GM10847 (cell line): ENCODE measurements at regions not wholly inside any gene's neighbourhood (a gene's known extent, or its start where the extent isn't known, plus 50 kb on each side); places are given as distances from the start of the nearest gene placed in this dataset.

Experiments
- POLR2A ChIP-seq: IDR thresholded peaks from 2 replicates; pipeline ENCODE4 v1.6.1; 2011; ENCODE audit not compliant: insufficient read length; ENCODE audit errors: extremely low read depth

DNA sequence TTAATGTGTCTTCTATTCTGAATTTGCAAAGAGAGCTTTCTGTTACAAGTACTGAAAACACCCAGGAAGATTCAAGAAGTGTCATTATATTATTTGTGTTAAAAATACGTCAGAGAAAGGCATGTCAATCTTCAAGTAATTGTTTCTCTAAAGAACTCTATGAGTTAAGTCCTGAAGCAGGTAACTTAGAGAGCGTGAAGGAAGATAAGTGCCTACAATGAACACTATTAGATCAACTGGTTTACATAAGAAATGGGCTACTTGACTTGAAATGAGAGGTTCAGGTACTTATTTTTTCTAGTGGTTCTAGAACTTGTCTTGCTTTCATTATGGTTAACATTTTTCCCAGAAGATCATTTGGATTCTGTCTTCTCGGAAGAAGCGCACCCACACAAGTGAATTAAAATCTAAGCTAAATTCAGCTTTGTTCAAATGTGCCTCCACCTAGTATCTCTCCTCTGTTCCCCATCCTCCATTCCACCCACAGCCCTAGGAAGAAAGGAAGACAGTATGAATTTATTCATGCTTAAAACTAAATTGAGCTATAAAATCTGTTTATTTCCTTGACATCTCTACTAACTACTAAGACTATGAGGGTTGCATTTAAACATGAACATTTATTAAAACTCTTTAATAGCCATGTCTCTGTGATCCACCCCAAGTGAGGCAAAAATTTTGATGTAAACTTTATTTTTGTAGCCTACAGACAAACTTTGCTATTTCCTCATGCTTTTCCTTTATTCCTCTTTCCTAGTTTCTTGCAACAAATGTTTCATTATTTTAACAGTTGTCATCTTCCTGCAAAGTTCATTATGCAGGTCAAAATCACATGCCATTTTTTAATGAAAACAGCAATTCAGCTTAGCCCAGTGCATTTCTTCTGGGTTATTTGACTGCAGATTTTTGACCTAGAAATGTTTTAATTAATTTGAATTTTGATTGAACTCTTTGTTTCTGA lies 206.8 kb downstream of the KCNJ2 start:
- TF ChIP-seq POLR2A, result no peak

GRCh38 chr17:70377654-70378053 lies 208.3 kb downstream of the KCNJ2 start:
- no peak for TF ChIP-seq POLR2A

- TF ChIP-seq POLR2A, result no peak
Observed at GRCh38 chr17:70378076-70378475, 208.7 kb downstream of the KCNJ2 start.

GRCh38 chr17:70379945-70380344 lies 210.6 kb downstream of the KCNJ2 start:
- TF ChIP-seq POLR2A, result no peak

DNA sequence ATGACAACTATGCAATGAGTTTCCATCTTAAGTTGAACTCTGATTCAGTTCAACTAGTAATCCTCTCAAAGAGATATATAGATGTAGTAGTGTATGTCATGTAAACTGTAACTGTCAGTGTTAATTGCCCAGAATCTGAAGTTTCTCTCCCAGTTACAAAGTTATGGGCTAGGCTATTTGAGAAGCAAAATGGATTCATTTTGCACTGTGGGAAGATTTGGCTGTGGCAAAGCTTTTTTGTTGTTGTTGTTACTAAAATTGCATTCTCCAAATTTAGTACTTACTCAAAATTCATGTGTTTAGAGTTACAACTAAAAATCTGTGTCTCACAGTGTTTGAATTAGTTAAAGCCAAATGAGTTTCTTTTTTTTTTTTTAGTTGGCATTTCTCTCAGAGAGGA lies 219.0 kb downstream of the KCNJ2 start:
- no peak for TF ChIP-seq POLR2A

- no peak for TF ChIP-seq POLR2A
Observed at GRCh38 chr17:70390049-70390448, 220.7 kb downstream of the KCNJ2 start.

DNA sequence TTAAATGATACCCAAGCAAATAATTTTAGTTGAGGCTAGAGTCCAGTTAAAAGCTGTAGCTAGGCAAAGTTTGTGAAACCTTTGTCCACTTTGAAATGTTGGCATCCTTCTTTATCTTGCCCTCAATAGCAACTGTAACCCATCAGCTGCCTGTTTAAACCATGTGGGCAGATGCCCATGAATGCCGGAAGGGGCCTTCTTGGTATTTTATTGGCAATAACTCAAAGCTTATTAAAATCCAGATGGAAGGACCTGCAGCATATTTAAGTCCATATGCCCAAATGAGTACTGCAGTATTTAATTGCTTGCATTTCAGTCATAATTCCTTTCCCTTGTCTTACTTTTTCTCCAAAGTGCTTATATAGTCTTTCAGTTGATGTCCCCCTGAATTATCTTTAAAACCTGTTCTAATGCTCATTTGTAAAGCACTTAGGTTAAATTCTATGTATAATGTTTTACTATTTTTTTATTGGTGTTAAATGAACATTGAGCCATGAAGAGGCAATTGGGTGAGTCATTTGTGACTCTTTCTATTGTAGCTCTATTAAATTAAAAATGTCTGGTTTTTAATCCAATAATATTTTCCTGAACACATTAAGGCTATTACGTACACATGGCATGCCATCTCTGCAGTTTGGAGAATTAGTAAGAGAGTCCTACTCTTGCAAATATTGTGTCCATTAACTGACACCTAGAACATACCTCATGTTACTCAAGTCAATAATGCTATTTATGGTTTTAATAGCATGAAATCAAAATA lies 225.3 kb downstream of the KCNJ2 start:
- TF ChIP-seq POLR2A, result no peak

- TF ChIP-seq POLR2A, result no peak
Observed at GRCh38 chr17:70405492-70406220, 236.3 kb downstream of the KCNJ2 start.

- no peak for TF ChIP-seq POLR2A
Observed at GRCh38 chr17:70407506-70407905, 238.2 kb downstream of the KCNJ2 start.

GRCh38 chr17:70408768-70409167 lies 239.4 kb downstream of the KCNJ2 start:
- TF ChIP-seq POLR2A, result no peak

DNA sequence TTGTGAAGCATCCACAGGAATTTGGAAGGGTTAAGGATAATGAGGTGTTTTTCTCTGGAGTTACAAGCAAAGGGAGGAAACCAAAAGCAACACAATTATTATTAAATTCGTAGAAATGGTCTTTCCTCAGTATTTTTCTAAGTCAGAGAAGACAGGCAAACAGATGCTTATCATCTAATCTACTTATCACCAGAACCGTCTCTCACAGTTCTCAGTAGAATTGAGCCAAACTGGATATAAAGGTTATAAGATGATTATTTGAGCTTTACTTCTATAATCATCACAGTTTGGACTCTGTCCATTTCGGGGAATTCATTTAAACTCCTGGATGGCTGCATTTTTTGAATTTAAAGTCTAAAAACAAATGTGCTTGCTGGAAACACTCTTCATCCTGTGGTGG lies 245.0 kb downstream of the KCNJ2 start:
- no peak for TF ChIP-seq POLR2A

- no peak for TF ChIP-seq POLR2A
Observed at GRCh38 chr17:70420861-70421445, 251.6 kb downstream of the KCNJ2 start.

GRCh38 chr17:70422862-70423261 lies 253.5 kb downstream of the KCNJ2 start:
- TF ChIP-seq POLR2A, result no peak

GRCh38 chr17:70423562-70423961 lies 254.2 kb downstream of the KCNJ2 start:
- TF ChIP-seq POLR2A, result no peak

- TF ChIP-seq POLR2A, result no peak
Observed at GRCh38 chr17:70426752-70427151, 257.4 kb downstream of the KCNJ2 start.
